ENCODE measurements at regions not wholly inside any gene's neighbourhood (a gene's known extent, or its start where the extent isn't known, plus 50 kb on each side); places are given as distances from the start of the nearest gene placed in this dataset.
A peak's percentile ranks its signal among the peaks of the same experiment; 100 is the strongest.

DNA sequence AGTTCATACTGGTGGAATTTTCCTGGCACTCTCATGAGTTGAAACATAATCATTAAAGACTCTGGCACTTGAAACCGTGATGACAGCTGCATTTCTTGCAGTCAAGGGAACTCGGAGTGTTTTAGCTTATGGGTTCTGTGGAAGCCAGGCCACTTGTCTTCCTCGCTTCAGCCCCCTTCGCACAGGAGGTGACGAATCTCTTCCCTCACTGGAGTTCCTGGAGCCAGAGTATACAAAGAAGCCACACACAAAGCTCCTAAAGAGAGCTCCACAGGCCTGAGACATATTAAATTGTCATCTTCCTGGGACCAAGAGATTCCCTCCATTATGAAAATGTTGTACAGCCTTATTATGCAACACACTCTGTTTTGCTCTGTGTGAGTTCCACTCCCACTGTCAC lies 964.1 kb downstream of the TMEM121 start:
- H3K36me3 ChIP-seq (ENCODE audit: control insufficient read depth, insufficient read depth, low read length), result no peaks in the 10 kb centered on the region
- TF ChIP-seq, protein P1, sequence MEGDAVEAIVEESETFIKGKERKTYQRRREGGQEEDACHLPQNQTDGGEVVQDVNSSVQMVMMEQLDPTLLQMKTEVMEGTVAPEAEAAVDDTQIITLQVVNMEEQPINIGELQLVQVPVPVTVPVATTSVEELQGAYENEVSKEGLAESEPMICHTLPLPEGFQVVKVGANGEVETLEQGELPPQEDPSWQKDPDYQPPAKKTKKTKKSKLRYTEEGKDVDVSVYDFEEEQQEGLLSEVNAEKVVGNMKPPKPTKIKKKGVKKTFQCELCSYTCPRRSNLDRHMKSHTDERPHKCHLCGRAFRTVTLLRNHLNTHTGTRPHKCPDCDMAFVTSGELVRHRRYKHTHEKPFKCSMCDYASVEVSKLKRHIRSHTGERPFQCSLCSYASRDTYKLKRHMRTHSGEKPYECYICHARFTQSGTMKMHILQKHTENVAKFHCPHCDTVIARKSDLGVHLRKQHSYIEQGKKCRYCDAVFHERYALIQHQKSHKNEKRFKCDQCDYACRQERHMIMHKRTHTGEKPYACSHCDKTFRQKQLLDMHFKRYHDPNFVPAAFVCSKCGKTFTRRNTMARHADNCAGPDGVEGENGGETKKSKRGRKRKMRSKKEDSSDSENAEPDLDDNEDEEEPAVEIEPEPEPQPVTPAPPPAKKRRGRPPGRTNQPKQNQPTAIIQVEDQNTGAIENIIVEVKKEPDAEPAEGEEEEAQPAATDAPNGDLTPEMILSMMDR (IDR thresholded peaks at IDR 0.05; ENCODE audit: insufficient read depth in 1 of 2, low read depth in 1 of 2, low read length in 1 of 2, severe bottlenecking in 1 of 2, unreplicated experiment in 1 of 2), result no peak
- H3K4me3 ChIP-seq (ENCODE audit: low read depth, low read length), result no peak overlapping the region
- no peaks in the 10 kb centered on the region for H3K9me3 ChIP-seq
- BruUV-seq (replicated peaks), result no TSS peak
- DNase-seq, result no peak
- Mint-ChIP-seq H3K27ac (ENCODE audit: unreplicated experiment) (no peak overlapping the region), H3K4me1 (ENCODE audit: low read depth, unreplicated experiment) (no peaks in the 10 kb centered on the region), H3K36me3 (ENCODE audit: insufficient read depth, unreplicated experiment) (no peaks in the 10 kb centered on the region), H3K27me3 (ENCODE audit: insufficient read depth, unreplicated experiment) (no peaks in the 10 kb centered on the region), H3K9me3 (ENCODE audit: unreplicated experiment) (no peaks in the 10 kb centered on the region), H3K4me3 (ENCODE audit: unreplicated experiment) (no peak overlapping the region)
- H3K4me1 ChIP-seq, result no peaks in the 10 kb centered on the region
- no peaks in the 10 kb centered on the region; the same call in 1 of the 2 replicates for H3K27me3 ChIP-seq (replicated peaks; ENCODE audit: control insufficient read depth, insufficient read depth, low read length)
- POLR2A ChIA-PET, result no interaction called here
- intact Hi-C loops (cut with micrococcal nuclease; ENCODE audit: unreplicated experiment), result no loop called here
- CTCF ChIA-PET, result no interaction called here

DNA sequence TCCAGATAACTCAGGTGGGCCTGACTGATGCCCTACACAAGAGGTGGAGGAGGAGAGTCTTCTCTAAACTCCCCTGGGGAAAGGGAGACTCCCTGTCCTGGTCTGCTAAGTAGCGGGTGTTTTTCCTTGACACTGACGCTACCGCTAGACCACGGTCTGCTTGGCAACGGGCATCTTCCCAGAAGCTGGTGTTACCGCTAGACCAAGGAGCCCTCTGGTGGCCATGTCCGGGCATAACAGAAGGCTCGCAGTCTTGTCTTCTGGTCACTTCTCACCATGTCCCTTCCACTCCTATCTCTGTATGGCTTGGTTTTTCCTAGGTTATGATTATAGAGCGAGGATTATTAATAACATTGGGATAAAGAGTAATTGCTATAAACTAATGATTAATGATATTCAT lies 965.5 kb downstream of the TMEM121 start:
- intact Hi-C loops (cut with micrococcal nuclease; ENCODE audit: unreplicated experiment), result no loop called here
- CTCF ChIA-PET, result interaction anchor here (0.7 kb wide), 1 partner anchor 9 kb away, joined by 3 read pairs; no protein-coding TSS in a partner anchor
- H3K4me3 ChIP-seq (ENCODE audit: low read depth, low read length), result no peak overlapping the region
- no peaks in the 10 kb centered on the region for H3K36me3 ChIP-seq (ENCODE audit: control insufficient read depth, insufficient read depth, low read length)
- Mint-ChIP-seq H3K4me3 (ENCODE audit: unreplicated experiment) (no peak overlapping the region), H3K9me3 (ENCODE audit: unreplicated experiment) (no peaks in the 10 kb centered on the region), H3K4me1 (ENCODE audit: low read depth, unreplicated experiment) (no peaks in the 10 kb centered on the region), H3K27me3 (ENCODE audit: insufficient read depth, unreplicated experiment) (no peaks in the 10 kb centered on the region), H3K27ac (ENCODE audit: unreplicated experiment) (no peak overlapping the region), H3K36me3 (ENCODE audit: insufficient read depth, unreplicated experiment) (no peaks in the 10 kb centered on the region)
- TF ChIP-seq, protein P1 (IDR thresholded peaks at IDR 0.05; ENCODE audit: insufficient read depth in 1 of 2, low read depth in 1 of 2, low read length in 1 of 2, severe bottlenecking in 1 of 2, unreplicated experiment in 1 of 2), result peak; percentile 26 to 29
- DNase-seq, result peak in 1 of 2 experiments; percentile 32
- no peaks in the 10 kb centered on the region for H3K4me1 ChIP-seq
- H3K9me3 ChIP-seq, result no peaks in the 10 kb centered on the region
- H3K27me3 ChIP-seq (replicated peaks; ENCODE audit: control insufficient read depth, insufficient read depth, low read length), result no peaks in the 10 kb centered on the region; the same call in 1 of the 2 replicates
- POLR2A ChIA-PET, result no interaction called here
- BruUV-seq (replicated peaks), result no TSS peak

DNA sequence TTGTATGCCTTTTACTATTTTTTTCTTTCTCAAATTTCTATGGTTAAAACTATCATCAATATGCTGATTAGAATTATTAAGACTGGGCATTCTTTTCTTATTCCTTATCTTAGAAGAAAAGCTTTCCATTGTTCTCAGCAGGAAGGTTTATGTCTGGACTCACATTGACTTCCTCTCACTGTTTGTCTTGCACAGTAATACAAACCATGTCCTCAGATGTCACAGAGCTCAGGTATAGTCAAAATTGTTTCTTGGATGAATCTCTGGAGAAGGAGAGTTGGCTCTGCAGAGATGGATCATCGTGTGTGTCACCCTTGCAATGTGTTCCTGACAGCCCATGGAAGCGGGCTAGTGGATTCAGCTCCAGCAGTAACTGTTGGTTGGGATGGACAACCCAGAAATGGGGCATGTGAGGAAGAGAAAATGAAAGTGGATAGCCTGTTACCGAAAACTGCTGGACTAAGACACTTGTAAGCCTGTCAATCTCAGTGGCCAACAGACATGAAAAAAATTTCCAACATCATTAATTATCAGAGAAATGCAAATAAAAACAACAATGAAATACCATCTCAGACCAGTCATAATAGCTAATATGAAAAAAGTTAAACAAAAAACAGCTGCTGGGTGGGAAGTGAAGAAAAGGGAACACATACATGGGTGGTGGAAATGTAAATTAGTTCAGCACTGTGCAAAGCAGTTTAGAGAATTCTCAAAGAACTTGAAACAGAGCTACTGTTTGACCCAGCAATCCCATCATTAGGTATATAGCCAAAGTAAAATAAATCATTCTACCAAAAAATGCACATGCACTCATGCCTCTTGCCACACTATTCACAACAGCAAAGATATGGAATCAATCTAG lies 967.8 kb downstream of the TMEM121 start:
- intact Hi-C loops (cut with micrococcal nuclease; ENCODE audit: unreplicated experiment), result no loop called here
- H3K9me3 Mint-ChIP-seq (ENCODE audit: unreplicated experiment), result no peaks in the 10 kb centered on the region
- DNase-seq, result no peak
- TF ChIP-seq, protein P1 (IDR thresholded peaks at IDR 0.05; ENCODE audit: insufficient read depth in 1 of 2, low read depth in 1 of 2, low read length in 1 of 2, severe bottlenecking in 1 of 2, unreplicated experiment in 1 of 2), result no peak
- H3K27ac Mint-ChIP-seq (ENCODE audit: unreplicated experiment), result no peak overlapping the region
- no peaks in the 10 kb centered on the region for H3K36me3 Mint-ChIP-seq (ENCODE audit: insufficient read depth, unreplicated experiment)
- no TSS peak for BruUV-seq (replicated peaks)
- H3K36me3 ChIP-seq (ENCODE audit: control insufficient read depth, insufficient read depth, low read length), result no peaks in the 10 kb centered on the region
- H3K4me1 ChIP-seq, result no peaks in the 10 kb centered on the region
- no peaks in the 10 kb centered on the region for H3K4me1 Mint-ChIP-seq (ENCODE audit: low read depth, unreplicated experiment)
- POLR2A ChIA-PET, result no interaction called here
- CTCF ChIA-PET, result no interaction called here
- no peak overlapping the region for H3K4me3 Mint-ChIP-seq (ENCODE audit: unreplicated experiment)
- no peaks in the 10 kb centered on the region for H3K27me3 ChIP-seq (replicated peaks; ENCODE audit: control insufficient read depth, insufficient read depth, low read length)
- no peak overlapping the region for H3K4me3 ChIP-seq (ENCODE audit: low read depth, low read length)
- H3K27me3 Mint-ChIP-seq (ENCODE audit: insufficient read depth, unreplicated experiment), result no peaks in the 10 kb centered on the region
- no peaks in the 10 kb centered on the region for H3K9me3 ChIP-seq
